ENCODE measurements at regions not wholly inside any gene's neighbourhood (a gene's known extent, or its start where the extent isn't known, plus 50 kb on each side); places are given as distances from the start of the nearest gene placed in this dataset.
"Not testable (repeated sequence)": the region's sequence is repeated elsewhere in the genome, so short reads cannot be mapped to it uniquely, and the experiment has no call there.

DNA sequence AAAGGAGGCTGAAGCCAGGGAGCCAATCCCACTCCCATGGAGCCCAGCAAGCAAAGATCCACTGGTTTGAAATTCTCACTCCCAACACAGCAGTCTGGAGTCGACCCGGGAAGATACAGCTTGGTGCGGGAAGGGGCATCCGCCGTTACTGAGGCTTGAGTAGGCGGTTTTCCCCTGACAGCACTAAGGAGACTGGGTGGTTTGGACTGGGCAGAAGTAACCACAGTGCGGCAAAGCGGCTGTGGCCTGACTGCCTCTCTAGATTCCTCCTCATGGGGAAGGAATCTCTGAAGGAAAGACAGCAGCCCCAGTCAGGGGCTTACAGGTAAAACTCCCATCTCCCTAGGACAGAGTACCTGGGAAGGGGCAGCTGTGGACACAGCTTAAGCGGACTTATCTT lies 261.6 kb upstream of the KYNU start:
- Histone ChIP-seq H3K27me3 (ENCODE audit: control insufficient read depth, insufficient read depth, low read length) (no peaks in the 10 kb centered on the region), H3K4me3 (replicated peaks in 1 of 4; ENCODE audit: control extremely low read depth in 1 of 4, insufficient read depth in 1 of 4, low read depth in 3 of 4, low read length in 4 of 4) (no peak overlapping the region), H4K20me1 (ENCODE audit: control insufficient read depth, extremely low read depth, insufficient read depth, low read length) (no peaks in the 10 kb centered on the region), H3K4me1 (ENCODE audit: control insufficient read depth, extremely low read depth, insufficient read depth, low read length) (no peaks in the 10 kb centered on the region), H3K36me3 (ENCODE audit: control insufficient read depth, insufficient read depth, low read length) (no peaks in the 10 kb centered on the region), H3K9me3 (ENCODE audit: control insufficient read depth, insufficient read depth, low read depth, low read length) (no peaks in the 10 kb centered on the region), H3K9ac (ENCODE audit: insufficient read depth, low read length) (no peak overlapping the region), H2AFZ (ENCODE audit: low read length) (no peak overlapping the region), H3K27ac (ENCODE audit: insufficient read depth, low read length) (no peak overlapping the region), H3K4me2 (ENCODE audit: extremely low read depth, insufficient read depth, low read length) (no peak overlapping the region), H3K79me2 (ENCODE audit: control insufficient read depth, insufficient read depth, low read length) (no peaks in the 10 kb centered on the region)
- TF ChIP-seq EZH2 (IDR thresholded peaks at IDR 0.05; ENCODE audit: low read length, missing control alignments), result no peak
- TF ChIP-seq, protein P1, sequence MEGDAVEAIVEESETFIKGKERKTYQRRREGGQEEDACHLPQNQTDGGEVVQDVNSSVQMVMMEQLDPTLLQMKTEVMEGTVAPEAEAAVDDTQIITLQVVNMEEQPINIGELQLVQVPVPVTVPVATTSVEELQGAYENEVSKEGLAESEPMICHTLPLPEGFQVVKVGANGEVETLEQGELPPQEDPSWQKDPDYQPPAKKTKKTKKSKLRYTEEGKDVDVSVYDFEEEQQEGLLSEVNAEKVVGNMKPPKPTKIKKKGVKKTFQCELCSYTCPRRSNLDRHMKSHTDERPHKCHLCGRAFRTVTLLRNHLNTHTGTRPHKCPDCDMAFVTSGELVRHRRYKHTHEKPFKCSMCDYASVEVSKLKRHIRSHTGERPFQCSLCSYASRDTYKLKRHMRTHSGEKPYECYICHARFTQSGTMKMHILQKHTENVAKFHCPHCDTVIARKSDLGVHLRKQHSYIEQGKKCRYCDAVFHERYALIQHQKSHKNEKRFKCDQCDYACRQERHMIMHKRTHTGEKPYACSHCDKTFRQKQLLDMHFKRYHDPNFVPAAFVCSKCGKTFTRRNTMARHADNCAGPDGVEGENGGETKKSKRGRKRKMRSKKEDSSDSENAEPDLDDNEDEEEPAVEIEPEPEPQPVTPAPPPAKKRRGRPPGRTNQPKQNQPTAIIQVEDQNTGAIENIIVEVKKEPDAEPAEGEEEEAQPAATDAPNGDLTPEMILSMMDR (conservative IDR thresholded peaks at IDR 0.05 in 1 of 2, IDR thresholded peaks at IDR 0.05 in 1 of 2; ENCODE audit: low read depth in 1 of 2, low read length in 2 of 2), result no peak
- DNase-seq (ENCODE audit: low read depth in 2 of 2), result no peak

GRCh38 chr2:142613193-142613592 lies 264.3 kb upstream of the KYNU start:
- H2AFZ ChIP-seq (ENCODE audit: low read length); H3K27me3 ChIP-seq (ENCODE audit: control insufficient read depth, insufficient read depth, low read length); H3K4me1 ChIP-seq (ENCODE audit: control insufficient read depth, extremely low read depth, insufficient read depth, low read length); H4K20me1 ChIP-seq (ENCODE audit: control insufficient read depth, extremely low read depth, insufficient read depth, low read length); H3K9me3 ChIP-seq (ENCODE audit: control insufficient read depth, insufficient read depth, low read depth, low read length); DNase-seq (ENCODE audit: low read depth in 2 of 2); H3K4me3 ChIP-seq (replicated peaks in 1 of 4; ENCODE audit: control extremely low read depth in 1 of 4, insufficient read depth in 1 of 4, low read depth in 3 of 4, low read length in 4 of 4); H3K4me2 ChIP-seq (ENCODE audit: extremely low read depth, insufficient read depth, low read length); H3K27ac ChIP-seq (ENCODE audit: insufficient read depth, low read length); H3K9ac ChIP-seq (ENCODE audit: insufficient read depth, low read length); H3K36me3 ChIP-seq (ENCODE audit: control insufficient read depth, insufficient read depth, low read length); H3K79me2 ChIP-seq (ENCODE audit: control insufficient read depth, insufficient read depth, low read length): not testable (repeated sequence)

DNA sequence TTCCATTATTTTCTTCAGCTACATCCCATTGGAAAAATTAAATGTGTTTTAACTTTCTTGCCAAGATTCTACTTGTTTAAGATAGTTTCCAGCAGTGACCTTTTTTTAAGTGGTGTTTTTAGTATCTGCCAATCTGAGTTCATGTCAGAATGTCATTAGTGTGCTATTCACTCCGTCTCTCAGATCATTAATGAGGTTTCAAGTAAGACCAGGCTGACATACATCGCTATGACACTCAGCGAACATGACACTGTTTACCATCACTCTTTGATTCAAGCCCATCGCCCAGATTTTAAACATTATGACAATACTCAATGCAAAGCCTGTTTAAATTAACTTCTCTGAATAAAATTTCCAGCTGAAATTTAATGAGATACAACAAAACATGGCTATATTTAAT lies 272.0 kb upstream of the KYNU start:
- Histone ChIP-seq H3K27ac (ENCODE audit: insufficient read depth, low read length) (no peak overlapping the region), H4K20me1 (ENCODE audit: control insufficient read depth, extremely low read depth, insufficient read depth, low read length) (no peaks in the 10 kb centered on the region), H3K4me1 (ENCODE audit: control insufficient read depth, extremely low read depth, insufficient read depth, low read length) (no peaks in the 10 kb centered on the region), H3K9ac (ENCODE audit: insufficient read depth, low read length) (no peak overlapping the region), H3K36me3 (ENCODE audit: control insufficient read depth, insufficient read depth, low read length) (no peaks in the 10 kb centered on the region), H2AFZ (ENCODE audit: low read length) (no peak overlapping the region), H3K4me3 (replicated peaks in 1 of 4; ENCODE audit: control extremely low read depth in 1 of 4, insufficient read depth in 1 of 4, low read depth in 3 of 4, low read length in 4 of 4) (no peak overlapping the region), H3K4me2 (ENCODE audit: extremely low read depth, insufficient read depth, low read length) (no peak overlapping the region), H3K27me3 (ENCODE audit: control insufficient read depth, insufficient read depth, low read length) (no peaks in the 10 kb centered on the region), H3K79me2 (ENCODE audit: control insufficient read depth, insufficient read depth, low read length) (no peaks in the 10 kb centered on the region), H3K9me3 (ENCODE audit: control insufficient read depth, insufficient read depth, low read depth, low read length) (no peaks in the 10 kb centered on the region)
- TF ChIP-seq, protein P1 (conservative IDR thresholded peaks at IDR 0.05 in 1 of 2, IDR thresholded peaks at IDR 0.05 in 1 of 2; ENCODE audit: low read depth in 1 of 2, low read length in 2 of 2), result no peak
- no peak for TF ChIP-seq EZH2 (IDR thresholded peaks at IDR 0.05; ENCODE audit: low read length, missing control alignments)
- DNase-seq (ENCODE audit: low read depth in 2 of 2), result peak in 1 of 2 donors; percentile 40
